Testis (tissue), 2 donors: ENCODE measurements at regions not wholly inside any gene's neighbourhood (a gene's known extent, or its start where the extent isn't known, plus 50 kb on each side); places are given as distances from the start of the nearest gene placed in this dataset.

Source experiments
- DNase-seq: peaks from one replicate; pipeline ENCODE4 v3.0.0-alpha.2; 2019
- H3K27ac ChIP-seq, 2 donors: fragments of 200-600 bp; sonication (generic); one replicate each; pipeline ENCODE4 v1.5.1; 2019
- H3K27me3 ChIP-seq: fragments of 200-600 bp; sonication (generic); one replicate; pipeline ENCODE4 v1.5.1; 2019
- H3K36me3 ChIP-seq: fragments of 200-600 bp; sonication (generic); one replicate; pipeline ENCODE4 v1.5.1; 2017; ENCODE audit warnings: low read depth; ENCODE audit errors: missing control alignments
- H3K4me1 ChIP-seq: fragments of 200-600 bp; sonication (generic); one replicate; pipeline ENCODE4 v1.5.1; 2019
- H3K4me3 ChIP-seq, 2 donors: fragments of 200-600 bp; sonication (generic); one replicate each; pipeline ENCODE4 v1.5.1; 2017 to 2019
- H3K9me3 ChIP-seq: fragments of 200-600 bp; sonication (generic); one replicate; pipeline ENCODE4 v1.5.1; 2017
- POLR2A ChIP-seq: fragments of 450-650 bp; IDR thresholded peaks from one replicate; pipeline ENCODE4 v1.6.1; 2017; ENCODE audit warnings: antibody characterized with exemption, mild to moderate bottlenecking, moderate library complexity
- WGBS, 2 donors: methylation state at CpG; one replicate each; pipeline ENCODE4 v1.1.5; 2018; 5-methylcytosine and 5-hydroxymethylcytosine counted together
- intact Hi-C: fragments of 100-400 bp; cut with DNase I; formaldehyde crosslinking; loops from one replicate; pipeline ENCODE4 v1.15.1; 2023; ENCODE audit warnings: low total_unique reads
- TF ChIP-seq, protein P1 (sequence below), 3 experiments: fragments of 450-650 bp in 2 of 3; fragments of 200-600 bp in 1 of 3; sonication (generic) in 1 of 3; IDR thresholded peaks; one replicate each; pipeline ENCODE4 v1.5.1; 2016 to 2019; ENCODE audit warnings: antibody characterized with exemption in 3 of 3, mild to moderate bottlenecking in 2 of 3, moderate library complexity in 1 of 3

DNA sequence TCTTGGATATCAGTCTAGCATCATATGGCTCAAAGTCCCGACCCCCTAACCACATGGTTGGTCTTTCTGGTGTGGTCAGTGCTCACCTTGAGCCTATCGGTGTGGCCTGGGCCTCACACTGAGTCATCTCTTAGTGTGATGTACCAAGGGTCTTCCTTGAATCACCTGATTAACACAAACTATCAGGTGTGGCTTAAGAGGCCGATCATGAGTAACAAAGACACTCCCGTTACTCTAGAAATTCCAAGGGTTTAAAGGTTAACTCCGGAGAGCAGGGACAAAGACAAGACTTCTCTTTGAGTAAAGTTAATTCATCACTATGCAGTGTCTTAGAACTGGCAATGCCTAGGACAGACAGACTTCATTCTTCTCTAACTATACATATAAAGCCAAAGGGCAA lies 52.3 kb upstream of the ARMC3 start:
- TF ChIP-seq POLR2A, result no peak
- TF ChIP-seq, protein P1, sequence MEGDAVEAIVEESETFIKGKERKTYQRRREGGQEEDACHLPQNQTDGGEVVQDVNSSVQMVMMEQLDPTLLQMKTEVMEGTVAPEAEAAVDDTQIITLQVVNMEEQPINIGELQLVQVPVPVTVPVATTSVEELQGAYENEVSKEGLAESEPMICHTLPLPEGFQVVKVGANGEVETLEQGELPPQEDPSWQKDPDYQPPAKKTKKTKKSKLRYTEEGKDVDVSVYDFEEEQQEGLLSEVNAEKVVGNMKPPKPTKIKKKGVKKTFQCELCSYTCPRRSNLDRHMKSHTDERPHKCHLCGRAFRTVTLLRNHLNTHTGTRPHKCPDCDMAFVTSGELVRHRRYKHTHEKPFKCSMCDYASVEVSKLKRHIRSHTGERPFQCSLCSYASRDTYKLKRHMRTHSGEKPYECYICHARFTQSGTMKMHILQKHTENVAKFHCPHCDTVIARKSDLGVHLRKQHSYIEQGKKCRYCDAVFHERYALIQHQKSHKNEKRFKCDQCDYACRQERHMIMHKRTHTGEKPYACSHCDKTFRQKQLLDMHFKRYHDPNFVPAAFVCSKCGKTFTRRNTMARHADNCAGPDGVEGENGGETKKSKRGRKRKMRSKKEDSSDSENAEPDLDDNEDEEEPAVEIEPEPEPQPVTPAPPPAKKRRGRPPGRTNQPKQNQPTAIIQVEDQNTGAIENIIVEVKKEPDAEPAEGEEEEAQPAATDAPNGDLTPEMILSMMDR (IDR thresholded peaks at IDR 0.05), result no peak

DNA sequence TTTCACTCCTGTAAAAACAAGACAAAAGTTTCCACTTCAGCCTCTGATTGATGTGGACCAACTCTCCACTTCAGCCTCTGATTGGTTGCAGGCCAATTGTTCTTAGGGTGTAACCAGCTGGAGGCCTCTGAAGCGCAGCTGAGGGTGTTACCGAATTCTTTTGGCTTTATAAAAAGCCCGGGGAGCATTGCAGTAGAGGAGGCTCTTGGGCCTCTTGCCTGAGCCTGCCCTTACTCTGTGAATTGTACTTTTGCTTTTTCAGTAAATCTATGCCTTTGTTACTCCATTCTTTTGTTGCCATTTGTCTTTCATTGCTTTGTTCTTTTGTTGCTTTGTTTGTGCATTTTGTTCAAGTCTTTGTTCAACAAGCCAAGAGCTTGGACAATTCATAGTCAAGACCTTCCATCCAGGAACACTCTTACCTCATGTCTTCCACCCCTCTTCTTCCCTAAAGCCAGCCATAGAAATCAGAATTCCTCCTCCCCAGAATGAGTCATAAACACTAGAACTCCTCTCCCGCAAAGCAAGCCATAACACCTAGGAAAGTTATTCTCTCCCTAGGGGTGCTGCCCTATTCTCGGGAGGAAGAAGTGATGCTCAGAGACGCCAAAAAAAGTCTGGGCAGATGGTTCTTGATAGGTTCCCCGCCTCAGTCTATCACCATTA lies 53.5 kb upstream of the ARMC3 start:
- H3K27ac ChIP-seq, result no peak overlapping the region
- intact Hi-C loops, result no loop called here
- H3K27me3 ChIP-seq, result no peaks in the 10 kb centered on the region
- WGBS, 2 donors, result 84 to 88% methylated on average over 7 of the region's 7 CpGs
- no peak overlapping the region for H3K4me3 ChIP-seq
- H3K4me1 ChIP-seq, result no peaks in the 10 kb centered on the region
- H3K36me3 ChIP-seq, result no peaks in the 10 kb centered on the region
- H3K9me3 ChIP-seq, result no peaks in the 10 kb centered on the region
- no peak for DNase-seq
- TF ChIP-seq POLR2A, result no peak
- TF ChIP-seq, protein P1 (IDR thresholded peaks at IDR 0.05), result no peak

More for the DNA sequence above, 52.3 kb upstream of the ARMC3 start:
- WGBS, 2 donors, result 88 to 89% methylated on average over 5 of the region's 5 CpGs
- intact Hi-C loops, result no loop called here
- H3K27ac ChIP-seq, result no peak overlapping the region
- DNase-seq, result no peak
- no peaks in the 10 kb centered on the region for H3K9me3 ChIP-seq
- no peaks in the 10 kb centered on the region for H3K36me3 ChIP-seq
- no peaks in the 10 kb centered on the region for H3K27me3 ChIP-seq
- no peaks in the 10 kb centered on the region for H3K4me1 ChIP-seq
- no peak overlapping the region for H3K4me3 ChIP-seq

DNA sequence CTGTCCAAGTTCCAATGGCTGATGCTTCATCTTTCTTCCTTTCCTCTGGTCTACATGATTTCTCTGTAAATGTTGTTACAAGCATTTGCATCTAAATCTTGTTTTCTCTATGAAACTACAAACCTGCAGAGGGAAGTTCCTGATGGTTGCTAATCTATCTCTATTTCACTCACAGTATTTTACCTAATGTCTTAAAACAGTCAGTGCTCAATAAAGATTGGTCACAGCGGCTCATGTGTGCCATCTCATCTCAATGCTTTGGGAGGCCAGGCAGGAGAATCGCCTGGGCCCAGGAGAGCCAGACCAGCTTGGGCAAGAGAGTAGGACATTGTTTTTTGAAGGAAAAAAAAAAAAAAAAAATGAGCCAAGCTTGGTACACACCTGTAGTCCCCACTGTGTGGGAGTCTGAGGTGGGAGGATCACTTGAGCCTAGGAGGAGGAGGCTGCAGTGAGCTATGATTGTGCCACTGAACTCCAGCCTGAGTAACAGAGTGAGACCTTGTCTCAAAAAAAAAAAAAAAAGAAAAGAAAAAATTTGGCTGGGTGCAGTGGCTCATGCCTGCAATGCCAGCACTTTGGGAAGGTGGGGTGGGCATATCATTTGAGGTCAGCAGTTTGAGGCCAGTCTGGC lies 71.3 kb upstream of the ARMC3 start:
- H3K27me3 ChIP-seq, result no peaks in the 10 kb centered on the region
- H3K4me3 ChIP-seq, result no peak overlapping the region
- no peaks in the 10 kb centered on the region for H3K4me1 ChIP-seq
- H3K36me3 ChIP-seq, result no peaks in the 10 kb centered on the region
- no peak overlapping the region for H3K27ac ChIP-seq
- 100% methylated on average over 2 of the region's 2 CpGs for WGBS, 2 donors
- TF ChIP-seq, protein P1 (IDR thresholded peaks at IDR 0.05), result no peak
- TF ChIP-seq POLR2A, result no peak
- intact Hi-C loops, result no loop called here
- no peaks in the 10 kb centered on the region for H3K9me3 ChIP-seq
- DNase-seq, result no peak

DNA sequence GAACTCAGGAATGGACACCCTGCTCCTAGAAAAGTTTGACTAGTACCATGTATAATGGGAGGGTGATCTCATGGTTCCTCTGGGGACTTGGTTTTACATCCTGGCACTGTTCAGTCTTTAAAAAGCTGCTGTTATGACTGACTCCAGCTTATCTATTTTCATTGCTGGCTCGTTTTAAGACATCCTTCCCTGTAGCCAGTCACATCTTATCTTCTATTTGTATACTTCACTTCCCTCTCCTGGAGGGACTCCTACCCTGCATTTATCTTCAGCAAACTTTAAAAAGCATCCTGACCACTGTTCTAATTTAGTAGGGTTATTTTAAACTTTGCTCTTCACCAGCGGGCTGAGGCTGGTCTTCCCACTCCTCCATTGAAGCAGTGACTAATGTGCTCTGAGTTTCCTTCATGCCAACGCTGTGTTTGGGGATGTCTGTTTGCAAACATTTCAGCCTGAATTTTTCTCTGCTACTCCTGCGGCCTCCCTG lies 72.9 kb upstream of the ARMC3 start:
- intact Hi-C loops, result no loop called here
- TF ChIP-seq, protein P1 (IDR thresholded peaks at IDR 0.05), result no peak
- no peak for TF ChIP-seq POLR2A
- peaks cover under 1% of the 10 kb centered on the region for H3K4me1 ChIP-seq
- H3K4me3 ChIP-seq, result no peak overlapping the region
- H3K27ac ChIP-seq, result no peak overlapping the region
- H3K27me3 ChIP-seq, result no peaks in the 10 kb centered on the region
- DNase-seq, result no peak
- H3K36me3 ChIP-seq, result no peaks in the 10 kb centered on the region
- H3K9me3 ChIP-seq, result no peaks in the 10 kb centered on the region
- WGBS, 2 donors, result 58 to 65% methylated on average over 4 of the region's 4 CpGs
